ENCODE measurements at regions not wholly inside any gene's neighbourhood (a gene's known extent, or its start where the extent isn't known, plus 50 kb on each side); places are given as distances from the start of the nearest gene placed in this dataset.
"Not testable (repeated sequence)": the region's sequence is repeated elsewhere in the genome, so short reads cannot be mapped to it uniquely, and the experiment has no call there.

- DNase-seq (ENCODE audit: low spot score), result peak; percentile 54
- peak; percentile 92 for ATAC-seq
Observed at GRCh38 chr5:125222597-125223240, 476.3 kb upstream of the ZNF608 start.

GRCh38 chr5:125225424-125225823, 479.0 kb upstream of the ZNF608 start:
- ATAC-seq (no peak), DNase-seq (ENCODE audit: low spot score) (no peak)

GRCh38 chr5:125226825-125227224, 480.4 kb upstream of the ZNF608 start:
- ATAC-seq (no peak), DNase-seq (ENCODE audit: low spot score) (no peak)

- DNase-seq (ENCODE audit: low spot score), result no peak
Observed at GRCh38 chr5:125227333-125228095, 481.1 kb upstream of the ZNF608 start.

GRCh38 chr5:125228363-125229070, 482.1 kb upstream of the ZNF608 start:
- ATAC-seq (no peak), DNase-seq (ENCODE audit: low spot score) (no peak)

More at GRCh38 chr5:125227333-125228095, 481.1 kb upstream of the ZNF608 start:
- ATAC-seq, result peak; percentile 60

GRCh38 chr5:125229556-125229955, 483.1 kb upstream of the ZNF608 start:
- ATAC-seq (no peak), DNase-seq (ENCODE audit: low spot score) (no peak)

- no peak for ATAC-seq
- DNase-seq (ENCODE audit: low spot score), result no peak
Observed at GRCh38 chr5:125232779-125233230, 486.4 kb upstream of the ZNF608 start.

GRCh38 chr5:125233944-125234343, 487.5 kb upstream of the ZNF608 start:
- no peak for DNase-seq (ENCODE audit: low spot score)

GRCh38 chr5:125236007-125236406, 489.6 kb upstream of the ZNF608 start:
- no peak for DNase-seq (ENCODE audit: low spot score)

More at GRCh38 chr5:125233944-125234343, 487.5 kb upstream of the ZNF608 start:
- no peak for ATAC-seq

GRCh38 chr5:125236981-125237380, 490.5 kb upstream of the ZNF608 start:
- DNase-seq (ENCODE audit: low spot score) (no peak), ATAC-seq (no peak)

More at GRCh38 chr5:125236007-125236406, 489.6 kb upstream of the ZNF608 start:
- no peak for ATAC-seq

GRCh38 chr5:125244531-125244930, 498.1 kb upstream of the ZNF608 start:
- ATAC-seq (no peak), DNase-seq (ENCODE audit: low spot score) (no peak)

- no peak for ATAC-seq
- no peak for DNase-seq (ENCODE audit: low spot score)
Observed at GRCh38 chr5:125245216-125245615, 498.8 kb upstream of the ZNF608 start.

- DNase-seq (ENCODE audit: low spot score) (no peak), ATAC-seq (no peak)
Observed at GRCh38 chr5:125249400-125249799, 503.0 kb upstream of the ZNF608 start.

GRCh38 chr5:125251703-125252102, 505.3 kb upstream of the ZNF608 start:
- ATAC-seq (no peak), DNase-seq (ENCODE audit: low spot score) (no peak)

- not testable (repeated sequence) for ATAC-seq; DNase-seq (ENCODE audit: low spot score)
Observed at GRCh38 chr5:125253634-125254033, 507.2 kb upstream of the ZNF608 start.

GRCh38 chr5:125254267-125254666, 507.8 kb upstream of the ZNF608 start:
- DNase-seq (ENCODE audit: low spot score) (no peak), ATAC-seq (no peak)

GRCh38 chr5:125256296-125256695, 509.9 kb upstream of the ZNF608 start:
- no peak for ATAC-seq
- DNase-seq (ENCODE audit: low spot score), result no peak

GRCh38 chr5:125257057-125257972, 510.9 kb upstream of the ZNF608 start:
- DNase-seq (ENCODE audit: low spot score) (no peak), ATAC-seq (no peak)

GRCh38 chr5:125257997-125258396, 511.6 kb upstream of the ZNF608 start:
- no peak for DNase-seq (ENCODE audit: low spot score)
- no peak for ATAC-seq

GRCh38 chr5:125258615-125259014, 512.2 kb upstream of the ZNF608 start:
- ATAC-seq, result no peak
- no peak for DNase-seq (ENCODE audit: low spot score)

All from left lobe of liver (tissue), 2 donors.